ENCODE measurements at regions not wholly inside any gene's neighbourhood (a gene's known extent, or its start where the extent isn't known, plus 50 kb on each side); places are given as distances from the start of the nearest gene placed in this dataset.

DNA sequence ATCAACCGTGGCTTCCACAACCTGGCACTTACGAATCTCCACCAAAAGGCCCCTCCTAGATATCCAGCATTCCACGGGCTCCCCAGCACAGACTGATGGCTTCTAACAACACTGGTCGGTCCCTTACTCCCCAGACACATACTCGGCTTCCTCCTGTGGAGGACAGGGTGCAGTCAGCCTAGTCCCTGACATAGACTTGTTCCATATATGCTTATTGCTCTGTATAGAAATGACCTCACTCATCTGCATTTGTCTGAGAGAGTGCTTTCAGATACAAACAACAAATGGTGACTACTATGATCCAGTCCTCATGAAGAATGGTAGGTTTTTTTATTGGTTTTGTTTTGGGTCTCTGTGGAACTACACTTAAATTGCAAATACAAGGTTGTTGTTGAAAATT lies 72.4 kb downstream of the TMEM215 start:
- Histone ChIP-seq H3K79me2 (ENCODE audit: control insufficient read depth, insufficient read depth, low read length) (no peaks in the 10 kb centered on the region), H3K27ac (ENCODE audit: low read length in 2 of 2) (no peak overlapping the region), H3K9ac (ENCODE audit: low read length) (no peak overlapping the region), H3K9me3 (ENCODE audit: control extremely low read depth in 1 of 3, control insufficient read depth in 2 of 3, insufficient read depth in 1 of 3, low read length in 2 of 3) (no peaks in the 10 kb centered on the region), H4K20me1 (ENCODE audit: control insufficient read depth, insufficient read depth, low read length, poor library complexity, severe bottlenecking) (no peaks in the 10 kb centered on the region), H3K4me3 (ENCODE audit: control extremely low read depth in 1 of 5, extremely low read depth in 1 of 5, insufficient read depth in 1 of 5, low read depth in 2 of 5, low read length in 4 of 5) (no peak overlapping the region), H3K36me3 (replicated peaks in 1 of 2; ENCODE audit: control extremely low read depth in 1 of 2, control insufficient read depth in 1 of 2, extremely low read depth in 1 of 2, insufficient read depth in 2 of 2, low read length in 1 of 2) (no peaks in the 10 kb centered on the region), H3K27me3 (replicated peaks in 1 of 4; ENCODE audit: control extremely low read depth in 1 of 4, control insufficient read depth in 3 of 4, insufficient read depth in 4 of 4, low read length in 3 of 4) (peaks cover 0 to 7% (median 0%) of the 10 kb centered on the region in 4 experiments), H3K4me1 (ENCODE audit: control insufficient read depth in 2 of 2, insufficient read depth in 2 of 2, low read length in 2 of 2) (no peaks in the 10 kb centered on the region), H3K4me2 (replicated peaks; ENCODE audit: low read depth, low read length, poor library complexity, severe bottlenecking) (no peak overlapping the region), H2AFZ (ENCODE audit: insufficient read depth, low read depth, low read length, poor library complexity, severe bottlenecking) (no peak overlapping the region)
- intact Hi-C loops (cut with micrococcal nuclease): no loop called here
- H3K4me3 Mint-ChIP-seq: no peak overlapping the region
- ChIA-PET CTCF (no interaction called here), POLR2A (no interaction called here)
- H3K27me3 Mint-ChIP-seq: peaks cover 21% of the 10 kb centered on the region
- no peaks in the 10 kb centered on the region for H3K4me1 Mint-ChIP-seq
- no peaks in the 10 kb centered on the region for H3K9me3 Mint-ChIP-seq (ENCODE audit: insufficient read depth)
- TF ChIP-seq CTCF (IDR thresholded peaks at IDR 0.05) (no peak), EZH2 (IDR thresholded peaks at IDR 0.05; ENCODE audit: borderline replicate concordance, insufficient read depth, low read depth, low read length, poor library complexity, severe bottlenecking) (no peak)
- H3K27ac Mint-ChIP-seq: no peak overlapping the region
- ATAC-seq (ENCODE audit: low read depth) (no peak), DNase-seq (no peak)
- WGBS (ENCODE audit: insufficient coverage): 76% methylated on average over 4 of the region's 5 CpGs

DNA sequence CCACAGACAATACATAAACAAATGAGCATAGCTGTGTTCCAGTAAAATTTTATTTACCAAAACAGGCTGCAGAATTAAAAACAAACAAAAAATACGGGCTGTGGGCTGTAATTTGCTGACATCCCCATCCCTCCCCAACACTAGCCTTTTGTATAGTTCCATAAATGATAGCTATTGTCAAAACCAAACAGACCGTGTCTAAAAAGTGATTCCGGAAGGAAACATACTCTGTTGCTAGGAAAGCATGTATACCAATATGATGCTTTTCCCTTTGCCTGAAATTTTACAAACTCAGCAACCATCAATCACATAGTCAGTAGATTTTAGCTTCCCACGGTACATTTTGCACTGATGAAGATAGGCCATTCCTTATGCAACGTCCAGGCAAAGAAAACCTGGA lies 80.0 kb downstream of the TMEM215 start:
- no peaks in the 10 kb centered on the region for H3K9me3 Mint-ChIP-seq (ENCODE audit: insufficient read depth)
- peaks cover 0 to 5% (median 0%) of the 10 kb centered on the region in 4 experiments for H3K27me3 ChIP-seq (replicated peaks in 1 of 4; ENCODE audit: control extremely low read depth in 1 of 4, control insufficient read depth in 3 of 4, insufficient read depth in 4 of 4, low read length in 3 of 4)
- no peak overlapping the region for H3K9ac ChIP-seq (ENCODE audit: low read length)
- H3K79me2 ChIP-seq (ENCODE audit: control insufficient read depth, insufficient read depth, low read length): no peaks in the 10 kb centered on the region
- ChIA-PET POLR2A (no interaction called here), CTCF (no interaction called here)
- H3K4me2 ChIP-seq (replicated peaks; ENCODE audit: low read depth, low read length, poor library complexity, severe bottlenecking): no peak overlapping the region
- H2AFZ ChIP-seq (ENCODE audit: insufficient read depth, low read depth, low read length, poor library complexity, severe bottlenecking): no peak overlapping the region
- ATAC-seq (ENCODE audit: low read depth) (no peak), DNase-seq (no peak)
- H4K20me1 ChIP-seq (ENCODE audit: control insufficient read depth, insufficient read depth, low read length, poor library complexity, severe bottlenecking): no peaks in the 10 kb centered on the region
- H3K4me3 Mint-ChIP-seq: no peak overlapping the region
- TF ChIP-seq EZH2 (IDR thresholded peaks at IDR 0.05; ENCODE audit: borderline replicate concordance, insufficient read depth, low read depth, low read length, poor library complexity, severe bottlenecking) (no peak), CTCF (IDR thresholded peaks at IDR 0.05) (no peak)
- H3K36me3 ChIP-seq (replicated peaks in 1 of 2; ENCODE audit: control extremely low read depth in 1 of 2, control insufficient read depth in 1 of 2, extremely low read depth in 1 of 2, insufficient read depth in 2 of 2, low read length in 1 of 2): no peaks in the 10 kb centered on the region
- intact Hi-C loops (cut with micrococcal nuclease): no loop called here
- peaks cover 14% of the 10 kb centered on the region for H3K27me3 Mint-ChIP-seq
- no peak overlapping the region for H3K27ac Mint-ChIP-seq
- H3K27ac ChIP-seq (ENCODE audit: low read length in 2 of 2): no peak overlapping the region
- H3K4me1 Mint-ChIP-seq: no peaks in the 10 kb centered on the region
- H3K4me3 ChIP-seq (ENCODE audit: control extremely low read depth in 1 of 5, extremely low read depth in 1 of 5, insufficient read depth in 1 of 5, low read depth in 2 of 5, low read length in 4 of 5): no peak overlapping the region
- H3K9me3 ChIP-seq (ENCODE audit: control extremely low read depth in 1 of 3, control insufficient read depth in 2 of 3, insufficient read depth in 1 of 3, low read length in 2 of 3): no peaks in the 10 kb centered on the region
- no peaks in the 10 kb centered on the region for H3K4me1 ChIP-seq (ENCODE audit: control insufficient read depth in 2 of 2, insufficient read depth in 2 of 2, low read length in 2 of 2)
- 64% methylated on average over 3 of the region's 5 CpGs for WGBS (ENCODE audit: insufficient coverage)
